Epithelial cell of esophagus (primary cell): ENCODE measurements at regions not wholly inside any gene's neighbourhood (a gene's known extent, or its start where the extent isn't known, plus 50 kb on each side); places are given as distances from the start of the nearest gene placed in this dataset.
"Not testable (repeated sequence)": the region's sequence is repeated elsewhere in the genome, so short reads cannot be mapped to it uniquely, and the experiment has no call there.

Source experiments
- DNase-seq: peaks from one replicate; pipeline ENCODE4 v3.0.0; 2010; ENCODE audit warnings: low read depth
- H3K4me3 ChIP-seq: 2 replicates; pipeline ENCODE4 v1.5.1; 2011; ENCODE audit warnings: mild to moderate bottlenecking, low read length, control low read depth
- CTCF ChIP-seq: IDR thresholded peaks from 2 replicates; pipeline ENCODE4 v1.5.1; 2011; ENCODE audit warnings: low read depth, mild to moderate bottlenecking, low read length, control low read depth, inconsistent platforms; ENCODE audit not compliant: insufficient read depth; ENCODE audit errors: missing control alignments

DNA sequence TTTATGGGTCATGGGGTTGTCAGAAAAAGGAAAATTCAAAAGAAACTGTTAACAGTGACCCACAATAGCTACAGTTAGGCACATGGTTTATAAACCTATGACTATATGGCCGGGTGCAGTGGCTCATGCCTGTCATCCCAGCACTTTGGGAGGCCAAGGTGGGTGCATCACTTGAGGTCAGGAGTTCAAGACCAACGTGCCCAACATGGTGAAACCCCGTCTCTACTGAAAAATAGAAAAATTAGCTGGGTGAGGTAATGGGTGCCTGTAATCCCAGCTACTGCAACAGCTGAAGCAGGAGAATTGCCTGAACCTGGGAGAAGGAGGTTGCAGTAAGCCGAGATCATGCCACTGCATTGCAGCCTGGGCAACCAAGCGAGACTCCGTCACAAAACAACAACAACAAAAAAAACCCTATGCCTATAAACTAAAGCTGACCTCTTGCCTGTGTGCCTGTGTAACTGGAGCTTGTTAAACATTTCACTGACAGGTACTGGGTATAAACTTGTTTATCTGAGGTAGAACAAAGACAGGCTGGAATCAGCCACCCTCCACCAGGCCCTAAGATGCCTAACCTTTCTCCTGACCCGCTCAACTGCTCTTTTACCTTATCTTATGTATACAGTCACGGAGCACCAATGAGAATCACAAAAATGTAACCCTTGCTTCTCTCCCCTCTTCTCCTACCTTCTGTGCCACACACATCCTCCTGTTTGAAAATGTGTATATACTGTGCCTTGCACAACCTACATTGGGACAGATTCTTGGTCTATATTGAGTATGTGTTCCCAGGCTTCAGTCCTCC, 62.9 kb upstream of the ATF7IP2 start:
- TF ChIP-seq CTCF, result no peak
- H3K4me3 ChIP-seq, result no peak overlapping the region
- DNase-seq, result no peak

GRCh38 chr16:10323528-10323869, 62.4 kb upstream of the ATF7IP2 start:
- no peak for DNase-seq
- H3K4me3 ChIP-seq, result no peak overlapping the region
- TF ChIP-seq CTCF, result no peak

GRCh38 chr16:10324210-10324609, 61.7 kb upstream of the ATF7IP2 start:
- no peak for TF ChIP-seq CTCF
- no peak for DNase-seq
- H3K4me3 ChIP-seq, result no peak overlapping the region

DNA sequence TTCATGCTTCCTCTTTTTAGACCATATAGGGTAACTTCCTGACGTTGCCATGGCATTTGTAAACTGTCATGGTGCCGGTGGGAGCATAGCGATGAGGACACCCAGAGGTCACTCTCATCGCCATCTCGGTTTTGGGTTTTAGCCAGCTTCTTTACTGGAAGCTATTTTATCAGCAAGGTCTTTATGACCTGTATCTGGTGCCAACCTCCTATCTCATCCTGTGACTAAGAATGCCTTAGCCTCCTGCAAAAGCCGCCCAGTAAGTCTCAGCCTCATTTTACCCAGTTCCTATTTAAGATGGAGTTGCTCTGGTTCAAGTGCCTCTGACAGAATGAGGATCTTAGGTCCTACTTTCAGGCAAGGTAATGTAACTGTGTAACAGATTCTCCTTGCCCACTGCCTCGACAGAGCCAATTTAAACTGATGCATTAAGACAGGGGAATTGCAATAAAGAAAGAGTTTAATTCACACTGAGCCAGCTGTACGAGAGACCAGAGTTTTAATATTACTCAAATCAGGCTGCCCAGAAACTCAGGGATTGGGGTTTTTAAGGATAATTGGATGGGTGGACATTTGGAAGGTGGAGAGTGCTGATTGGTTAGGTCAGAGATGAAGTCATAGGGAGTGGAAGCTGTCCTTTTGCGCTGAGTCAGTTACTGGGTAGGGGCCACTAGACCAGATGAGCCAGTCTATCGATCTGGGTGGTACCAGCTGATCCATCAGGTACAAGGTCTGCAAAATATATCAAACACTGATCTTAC, 59.9 kb upstream of the ATF7IP2 start:
- no peak overlapping the region for H3K4me3 ChIP-seq
- no peak for TF ChIP-seq CTCF
- no peak for DNase-seq

GRCh38 chr16:10326647-10327046, 59.2 kb upstream of the ATF7IP2 start:
- H3K4me3 ChIP-seq, result no peak overlapping the region
- DNase-seq, result no peak
- no peak for TF ChIP-seq CTCF

GRCh38 chr16:10328291-10328690, 57.6 kb upstream of the ATF7IP2 start:
- not testable (repeated sequence) for H3K4me3 ChIP-seq
- peak; percentile 91 for DNase-seq

DNA sequence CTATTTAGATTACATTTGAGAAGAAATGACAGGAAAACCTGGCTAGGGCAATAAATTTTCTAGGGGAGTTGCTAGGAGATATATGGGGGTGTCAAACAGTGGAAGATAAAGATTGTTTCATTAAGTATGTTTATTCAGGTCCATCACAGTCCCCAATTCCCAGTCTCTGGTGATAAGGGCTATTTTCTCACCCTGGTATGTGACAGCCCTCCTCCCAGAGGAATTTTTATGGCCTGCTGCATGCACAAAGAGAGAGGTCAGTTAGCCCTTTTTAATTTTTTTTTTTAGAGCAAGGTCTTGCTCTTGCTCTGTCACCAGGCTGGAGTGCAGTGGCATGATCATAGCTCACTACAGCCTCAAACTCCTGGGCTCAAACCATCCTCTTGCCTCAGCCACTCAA, 53.6 kb upstream of the ATF7IP2 start:
- no peak for DNase-seq
- no peak for TF ChIP-seq CTCF
- no peak overlapping the region for H3K4me3 ChIP-seq
